OCI-LY7 (cell line): ENCODE measurements at regions not wholly inside any gene's neighbourhood (a gene's known extent, or its start where the extent isn't known, plus 50 kb on each side); places are given as distances from the start of the nearest gene placed in this dataset.

Source experiments
- BruUV-seq: library from RNA; stranded (reverse); fragments of 400-500 nt; replicated peaks from 2 replicates; lab custom pipeline; 2021; lab: Mats Ljungman, UMichigan
- CTCF ChIA-PET: fragments of 300-600 bp; sonication (Branson Sonifier 250); formaldehyde crosslinking; loops from one replicate; lab custom pipeline; 2022; ENCODE audit warnings: antibody characterized with exemption; ENCODE audit not compliant: unreplicated experiment; lab: Charles Lee
- POLR2A ChIA-PET: fragments of 300-600 bp; sonication (Branson Sonifier 250); formaldehyde crosslinking; loops from one replicate; lab custom pipeline; 2022; ENCODE audit warnings: antibody characterized with exemption; lab: Charles Lee
- DNase-seq: peaks from one replicate; pipeline ENCODE4 v3.0.0-alpha.2; 2015; ENCODE audit warnings: low spot score
- H2AFZ ChIP-seq: fragments of 200-600 bp; sonication (generic), shearing (Covaris generic); 2 replicates; pipeline ENCODE4 v1.6.1; 2014; ENCODE audit warnings: mild to moderate bottlenecking, antibody characterized with exemption, low read length, moderate library complexity
- H3K27ac ChIP-seq: fragments of 200-600 bp; sonication (generic); 2 replicates; pipeline ENCODE4 v1.5.1; 2014; ENCODE audit warnings: mixed run types, low read depth, mild to moderate bottlenecking, moderate library complexity, low read length, inconsistent platforms; ENCODE audit not compliant: poor library complexity, severe bottlenecking
- H3K36me3 ChIP-seq: fragments of 200-600 bp; sonication (generic); 2 replicates; pipeline ENCODE4 v1.6.1; 2014; ENCODE audit warnings: mild to moderate bottlenecking, antibody characterized with exemption, low read length, moderate library complexity, mixed read lengths; ENCODE audit not compliant: insufficient read depth
- H3K4me1 ChIP-seq: fragments of 200-600 bp; sonication (generic); 2 replicates; pipeline ENCODE4 v1.5.1; 2014; ENCODE audit warnings: mild to moderate bottlenecking, low read length; ENCODE audit not compliant: insufficient read depth, poor library complexity, severe bottlenecking
- H3K4me2 ChIP-seq: fragments of 200-600 bp; sonication (generic); 2 replicates; pipeline ENCODE4 v1.6.1; 2014; ENCODE audit warnings: mild to moderate bottlenecking, low read length
- H3K4me3 ChIP-seq: fragments of 200-600 bp; sonication (generic); 2 replicates; pipeline ENCODE4 v1.5.1; 2014; ENCODE audit warnings: mild to moderate bottlenecking, low read depth, low read length; ENCODE audit not compliant: poor library complexity, severe bottlenecking
- H3K79me2 ChIP-seq: fragments of 200-600 bp; sonication (generic); 2 replicates; pipeline ENCODE4 v1.6.1; 2016; ENCODE audit warnings: low read depth, mild to moderate bottlenecking, low read length, moderate library complexity, mixed read lengths; ENCODE audit not compliant: insufficient read depth
- H3K9me2 ChIP-seq: fragments of 200-600 bp; sonication (generic); 2 replicates; pipeline ENCODE4 v1.6.1; 2016; ENCODE audit warnings: mild to moderate bottlenecking, low read length, mixed read lengths; ENCODE audit not compliant: insufficient read depth
- H3K9me3 ChIP-seq: fragments of 200-600 bp; sonication (generic); 2 replicates; pipeline ENCODE4 v1.6.1; 2014; ENCODE audit warnings: mild to moderate bottlenecking, mixed run types, low read length, mixed read lengths
- H4K20me1 ChIP-seq: fragments of 200-600 bp; sonication (generic); 2 replicates; pipeline ENCODE4 v1.6.1; 2014; ENCODE audit warnings: mild to moderate bottlenecking, antibody characterized with exemption, low read length, moderate library complexity, mixed read lengths; ENCODE audit not compliant: insufficient read depth
- EZH2phosphoT487 ChIP-seq: fragments of 200-600 bp; sonication (generic); IDR thresholded peaks from 2 replicates; pipeline ENCODE4 v1.6.1; 2018; ENCODE audit warnings: low read depth, borderline replicate concordance, mild to moderate bottlenecking, mixed run types, antibody characterized with exemption, low read length, moderate library complexity, mixed read lengths
- intact Hi-C: fragments of 100-400 bp; cut with micrococcal nuclease; formaldehyde crosslinking; loops from one replicate; pipeline ENCODE4 v1.10.0; 2022; ENCODE audit not compliant: unreplicated experiment
- TF ChIP-seq, protein P1 (sequence below): fragments of 200-600 bp; sonication (generic); conservative IDR thresholded peaks from 2 replicates; pipeline ENCODE4 v1.5.1; 2014; ENCODE audit warnings: mild to moderate bottlenecking, antibody characterized with exemption, low read length, moderate library complexity, mixed read lengths

DNA sequence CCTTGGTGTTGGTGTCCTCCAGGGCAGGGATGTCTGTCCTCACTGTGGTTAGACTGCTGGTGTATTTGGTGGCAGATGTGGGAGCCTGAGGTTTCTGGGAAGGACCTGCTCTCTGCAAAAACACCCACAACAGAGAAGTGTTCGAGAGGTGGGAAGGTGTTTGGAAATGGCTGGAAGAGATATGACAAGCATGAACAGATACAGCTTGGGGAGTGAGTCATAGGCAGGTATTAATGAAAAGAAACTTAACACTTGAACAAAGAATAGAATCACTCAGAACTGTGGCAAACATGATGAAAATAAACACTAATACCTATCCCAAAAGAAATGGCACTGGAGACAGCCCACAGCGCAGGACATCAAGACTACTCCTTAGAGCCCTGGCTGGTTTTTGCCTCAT, 192.4 kb upstream of the RORA start:
- H2AFZ ChIP-seq = no peak overlapping the region
- H3K79me2 ChIP-seq = no peaks in the 10 kb centered on the region
- H4K20me1 ChIP-seq = no peaks in the 10 kb centered on the region
- TF ChIP-seq, protein P1, sequence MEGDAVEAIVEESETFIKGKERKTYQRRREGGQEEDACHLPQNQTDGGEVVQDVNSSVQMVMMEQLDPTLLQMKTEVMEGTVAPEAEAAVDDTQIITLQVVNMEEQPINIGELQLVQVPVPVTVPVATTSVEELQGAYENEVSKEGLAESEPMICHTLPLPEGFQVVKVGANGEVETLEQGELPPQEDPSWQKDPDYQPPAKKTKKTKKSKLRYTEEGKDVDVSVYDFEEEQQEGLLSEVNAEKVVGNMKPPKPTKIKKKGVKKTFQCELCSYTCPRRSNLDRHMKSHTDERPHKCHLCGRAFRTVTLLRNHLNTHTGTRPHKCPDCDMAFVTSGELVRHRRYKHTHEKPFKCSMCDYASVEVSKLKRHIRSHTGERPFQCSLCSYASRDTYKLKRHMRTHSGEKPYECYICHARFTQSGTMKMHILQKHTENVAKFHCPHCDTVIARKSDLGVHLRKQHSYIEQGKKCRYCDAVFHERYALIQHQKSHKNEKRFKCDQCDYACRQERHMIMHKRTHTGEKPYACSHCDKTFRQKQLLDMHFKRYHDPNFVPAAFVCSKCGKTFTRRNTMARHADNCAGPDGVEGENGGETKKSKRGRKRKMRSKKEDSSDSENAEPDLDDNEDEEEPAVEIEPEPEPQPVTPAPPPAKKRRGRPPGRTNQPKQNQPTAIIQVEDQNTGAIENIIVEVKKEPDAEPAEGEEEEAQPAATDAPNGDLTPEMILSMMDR = no peak
- TF ChIP-seq EZH2phosphoT487 = no peak
- ChIA-PET CTCF (no interaction called here), POLR2A (no interaction called here)
- H3K9me2 ChIP-seq = no peaks in the 10 kb centered on the region
- BruUV-seq = no TSS peak
- no peaks in the 10 kb centered on the region for H3K36me3 ChIP-seq
- no peaks in the 10 kb centered on the region for H3K4me1 ChIP-seq
- DNase-seq = no peak
- no peak overlapping the region for H3K4me3 ChIP-seq
- H3K4me2 ChIP-seq = no peak overlapping the region
- intact Hi-C loops = no loop called here
- no peak overlapping the region for H3K27ac ChIP-seq
- H3K9me3 ChIP-seq = no peaks in the 10 kb centered on the region

- POLR2A ChIA-PET = no interaction called here
- H2AFZ ChIP-seq = no peak overlapping the region
- H3K4me2 ChIP-seq = no peak overlapping the region
- H3K27ac ChIP-seq = no peak overlapping the region
- BruUV-seq = no TSS peak
- intact Hi-C loops = no loop called here
- no peak for DNase-seq
- no peaks in the 10 kb centered on the region for H3K36me3 ChIP-seq
- H3K9me2 ChIP-seq = no peaks in the 10 kb centered on the region
- TF ChIP-seq EZH2phosphoT487 = no peak
- TF ChIP-seq, protein P1 = no peak
- H3K9me3 ChIP-seq = no peaks in the 10 kb centered on the region
- no peaks in the 10 kb centered on the region for H3K79me2 ChIP-seq
- CTCF ChIA-PET = no interaction called here
- H3K4me3 ChIP-seq = no peak overlapping the region
- no peaks in the 10 kb centered on the region for H3K4me1 ChIP-seq
- H4K20me1 ChIP-seq = no peaks in the 10 kb centered on the region
Measured at GRCh38 chr15:61420546-61420945, 191.4 kb upstream of the RORA start.

DNA sequence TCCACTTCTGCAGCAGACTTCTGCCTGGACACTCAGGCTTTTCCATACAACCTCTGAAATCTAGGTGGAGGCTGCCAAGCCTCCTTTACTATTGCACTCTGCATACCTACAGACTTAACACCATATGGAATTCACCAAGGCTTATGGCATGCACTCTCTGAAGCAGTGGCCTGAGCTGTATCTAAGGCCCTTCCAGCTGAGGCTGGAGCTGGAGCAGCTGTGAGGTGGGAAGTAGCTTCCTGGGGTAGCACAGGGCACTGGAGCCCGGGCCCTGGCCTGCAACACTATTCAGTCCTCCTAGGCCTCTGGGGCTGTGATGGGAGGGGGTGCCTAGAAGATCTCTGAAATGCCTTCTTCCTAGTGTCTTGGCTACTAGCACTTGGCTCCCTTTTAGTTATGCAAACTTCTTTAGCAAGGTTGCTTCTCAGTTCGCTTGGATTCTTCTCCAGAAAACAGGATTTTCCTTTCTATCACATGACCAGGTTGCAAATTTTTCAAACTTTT, 186.6 kb upstream of the RORA start:
- no TSS peak for BruUV-seq
- Histone ChIP-seq H3K27ac (no peak overlapping the region), H3K4me2 (no peak overlapping the region), H3K79me2 (no peaks in the 10 kb centered on the region), H2AFZ (no peak overlapping the region), H3K4me3 (no peak overlapping the region), H3K9me2 (no peaks in the 10 kb centered on the region), H3K36me3 (no peaks in the 10 kb centered on the region), H3K4me1 (no peaks in the 10 kb centered on the region), H4K20me1 (no peaks in the 10 kb centered on the region), H3K9me3 (no peaks in the 10 kb centered on the region)
- CTCF ChIA-PET = interaction anchor here (0.5 kb wide), 1 partner anchor 9 kb away, joined by 3 read pairs; no protein-coding TSS in a partner anchor
- no peak for TF ChIP-seq EZH2phosphoT487
- TF ChIP-seq, protein P1 = no peak
- POLR2A ChIA-PET = no interaction called here
- intact Hi-C loops = no loop called here
- DNase-seq = no peak
